ENCODE measurements at regions not wholly inside any gene's neighbourhood (a gene's known extent, or its start where the extent isn't known, plus 50 kb on each side); places are given as distances from the start of the nearest gene placed in this dataset.

GRCh38 chr2:34372967-34373366 is 773.9 kb upstream of the FAM98A start:
- H3K27me3 Mint-ChIP-seq = no peaks in the 10 kb centered on the region
- H3K4me1 Mint-ChIP-seq = no peaks in the 10 kb centered on the region
- no peak for DNase-seq
- H3K36me3 Mint-ChIP-seq (ENCODE audit: low read depth) = no peaks in the 10 kb centered on the region
- no peak for TF ChIP-seq CTCF (IDR thresholded peaks at IDR 0.05)
- no peak overlapping the region for H3K4me3 Mint-ChIP-seq
- no peak for ATAC-seq (ENCODE audit: low read depth)
- H3K9me3 Mint-ChIP-seq = peaks cover 6% of the 10 kb centered on the region
- no peak overlapping the region for H3K27ac Mint-ChIP-seq
- ChIA-PET CTCF (no interaction called here), POLR2A (no interaction called here)
- intact Hi-C loops (cut with micrococcal nuclease) = no loop called here

DNA sequence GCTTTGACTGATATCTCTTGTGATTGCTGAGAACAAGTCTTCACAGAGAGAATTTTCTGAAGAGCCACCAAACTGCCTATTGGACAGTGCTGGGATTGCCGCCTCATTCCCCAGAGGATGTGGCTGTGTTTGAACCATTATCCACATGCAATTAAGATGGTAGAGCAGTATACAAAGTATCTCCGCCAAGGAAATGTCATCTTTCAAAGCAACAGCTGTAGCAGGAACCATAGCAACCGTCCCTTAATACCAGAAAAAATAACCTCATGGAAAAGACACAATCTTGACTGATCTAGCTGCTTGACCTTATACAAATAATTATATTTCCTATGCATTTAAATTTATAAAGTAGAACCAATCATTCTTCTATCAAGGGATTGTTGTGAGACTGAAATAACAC is 772.6 kb upstream of the FAM98A start:
- Mint-ChIP-seq H3K36me3 (ENCODE audit: low read depth) (no peaks in the 10 kb centered on the region), H3K27me3 (no peaks in the 10 kb centered on the region), H3K4me1 (no peaks in the 10 kb centered on the region), H3K9me3 (peaks cover 4% of the 10 kb centered on the region), H3K27ac (no peak overlapping the region), H3K4me3 (no peak overlapping the region)
- no peak for TF ChIP-seq CTCF (IDR thresholded peaks at IDR 0.05)
- DNase-seq = no peak
- CTCF ChIA-PET = no interaction called here
- intact Hi-C loops (cut with micrococcal nuclease) = no loop called here
- no peak for ATAC-seq (ENCODE audit: low read depth)
- POLR2A ChIA-PET = no interaction called here

GRCh38 chr2:34368304-34368703 is 769.2 kb upstream of the FAM98A start:
- TF ChIP-seq CTCF (IDR thresholded peaks at IDR 0.05) = no peak
- H3K4me3 Mint-ChIP-seq = no peak overlapping the region
- H3K36me3 Mint-ChIP-seq (ENCODE audit: low read depth) = no peaks in the 10 kb centered on the region
- H3K27ac Mint-ChIP-seq = no peak overlapping the region
- ChIA-PET CTCF (no interaction called here), POLR2A (no interaction called here)
- ATAC-seq (ENCODE audit: low read depth) (no peak), DNase-seq (no peak)
- intact Hi-C loops (cut with micrococcal nuclease) = no loop called here
- peaks cover 2% of the 10 kb centered on the region for H3K9me3 Mint-ChIP-seq
- H3K27me3 Mint-ChIP-seq = no peaks in the 10 kb centered on the region
- H3K4me1 Mint-ChIP-seq = no peaks in the 10 kb centered on the region

- H3K4me1 Mint-ChIP-seq = no peaks in the 10 kb centered on the region
- CTCF ChIA-PET = no interaction called here
- H3K27ac Mint-ChIP-seq = no peak overlapping the region
- no peaks in the 10 kb centered on the region for H3K27me3 Mint-ChIP-seq
- no peak for DNase-seq
- no peak for ATAC-seq (ENCODE audit: low read depth)
- POLR2A ChIA-PET = no interaction called here
- peaks cover 2% of the 10 kb centered on the region for H3K9me3 Mint-ChIP-seq
- intact Hi-C loops (cut with micrococcal nuclease) = no loop called here
- H3K4me3 Mint-ChIP-seq = no peak overlapping the region
- TF ChIP-seq CTCF (IDR thresholded peaks at IDR 0.05) = no peak
- H3K36me3 Mint-ChIP-seq (ENCODE audit: low read depth) = no peaks in the 10 kb centered on the region
These were observed 766.8 kb upstream of the FAM98A start for GRCh38 chr2:34365932-34366331.

DNA sequence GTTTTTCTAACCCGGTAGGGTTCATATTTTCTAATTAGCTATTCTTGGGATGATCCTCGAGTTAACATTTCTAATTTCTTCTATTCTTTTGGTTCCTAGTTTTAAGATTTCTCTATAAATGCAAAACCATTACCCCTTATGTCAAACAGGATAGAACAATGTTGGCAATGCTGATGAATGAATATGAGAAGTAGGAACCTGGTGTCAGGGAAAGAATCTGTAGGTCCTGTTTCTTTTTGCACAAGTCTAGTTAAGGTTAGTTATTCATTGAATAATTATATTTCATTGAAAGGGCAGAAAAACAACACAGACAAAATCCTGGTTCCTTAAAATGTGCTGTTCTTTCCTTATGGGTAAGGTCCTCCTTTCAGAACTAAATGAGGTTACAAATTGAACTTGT is 766.4 kb upstream of the FAM98A start:
- Mint-ChIP-seq H3K4me3 (no peak overlapping the region), H3K9me3 (peaks cover 2% of the 10 kb centered on the region), H3K27ac (no peak overlapping the region), H3K27me3 (no peaks in the 10 kb centered on the region), H3K4me1 (no peaks in the 10 kb centered on the region), H3K36me3 (ENCODE audit: low read depth) (no peaks in the 10 kb centered on the region)
- CTCF ChIA-PET = no interaction called here
- ATAC-seq (ENCODE audit: low read depth) = no peak
- no peak for DNase-seq
- POLR2A ChIA-PET = no interaction called here
- intact Hi-C loops (cut with micrococcal nuclease) = no loop called here
- no peak for TF ChIP-seq CTCF (IDR thresholded peaks at IDR 0.05)

Data from activated B cell treated with CpG ODN at 0.5 μM for 24 hours (primary cell).